22Rv1 (cell line): ENCODE measurements at regions not wholly inside any gene's neighbourhood (a gene's known extent, or its start where the extent isn't known, plus 50 kb on each side); places are given as distances from the start of the nearest gene placed in this dataset.

Experiments used
- CTCF ChIP-seq: fragments of 450-650 bp; IDR thresholded peaks from 2 replicates; pipeline ENCODE4 v1.5.1; 2017; ENCODE audit warnings: mild to moderate bottlenecking
- ZFX ChIP-seq: fragments of 450-650 bp; IDR thresholded peaks from 2 replicates; pipeline ENCODE4 v1.6.1; 2017; ENCODE audit warnings: antibody characterized with exemption, borderline replicate concordance

- TF ChIP-seq CTCF (no peak), ZFX (no peak)
Measured at GRCh38 chr1:38448893-38449292, 402.3 kb upstream of the POU3F1 start.
